Thymus (tissue), 11 donors: ENCODE measurements at regions not wholly inside any gene's neighbourhood (a gene's known extent, or its start where the extent isn't known, plus 50 kb on each side); places are given as distances from the start of the nearest gene placed in this dataset.

Experiments
- DNase-seq, 9 donors: peaks; one replicate each; pipeline ENCODE4 v3.0.0-alpha.2; 2013; ENCODE audit warnings: low spot score in 9 of 9, low read depth in 6 of 9, missing footprints in 1 of 9
- H3K27ac ChIP-seq, 2 donors: one replicate each; pipeline ENCODE4 v1.5.1; 2013; ENCODE audit warnings: control low read depth in 1 of 2, low read depth in 1 of 2, low read length in 1 of 2, mild to moderate bottlenecking in 1 of 2, moderate library complexity in 1 of 2
- H3K27me3 ChIP-seq, 2 donors: one replicate each; pipeline ENCODE4 v1.5.1; 2013; ENCODE audit warnings: low read length in 1 of 2; ENCODE audit not compliant: control insufficient read depth in 2 of 2, insufficient read depth in 1 of 2
- H3K36me3 ChIP-seq, 2 donors: one replicate each; pipeline ENCODE4 v1.5.1; 2013; ENCODE audit warnings: low read length in 1 of 2, mild to moderate bottlenecking in 1 of 2, moderate library complexity in 1 of 2; ENCODE audit not compliant: control insufficient read depth in 2 of 2, insufficient read depth in 2 of 2
- H3K4me1 ChIP-seq, 2 donors: one replicate each; pipeline ENCODE4 v1.5.1; 2013; ENCODE audit warnings: low read length in 2 of 2; ENCODE audit not compliant: control insufficient read depth in 2 of 2, insufficient read depth in 2 of 2
- H3K4me3 ChIP-seq, 2 donors: one replicate each; pipeline ENCODE4 v1.5.1; 2013; ENCODE audit warnings: low read length in 2 of 2, control low read depth in 1 of 2, mild to moderate bottlenecking in 1 of 2
- H3K9me3 ChIP-seq, 2 donors: one replicate each; pipeline ENCODE4 v1.5.1; 2013; ENCODE audit warnings: low read length in 1 of 2, mild to moderate bottlenecking in 1 of 2; ENCODE audit not compliant: control insufficient read depth in 2 of 2, insufficient read depth in 1 of 2
- WGBS: extraction: QIAGEN DNeasy Blood & Tissue Kit; methylation state at CpG from one replicate; pipeline ENCODE4 v1.1.7; 2013; 5-methylcytosine and 5-hydroxymethylcytosine counted together
- donor health status: healthy.

GRCh38 chrX:120761810-120762209, 113.9 kb downstream of the CT47B1 start:
- DNase-seq, result no peak
- no peak overlapping the region for H3K27ac ChIP-seq
- 99% methylated on average over 4 of the region's 4 CpGs for WGBS
- no peaks in the 10 kb centered on the region for H3K36me3 ChIP-seq
- H3K9me3 ChIP-seq, result no peaks in the 10 kb centered on the region
- no peak overlapping the region for H3K4me3 ChIP-seq
- H3K4me1 ChIP-seq, result peaks cover 3 to 8% of the 10 kb centered on the region in 2 donors
- no peaks in the 10 kb centered on the region for H3K27me3 ChIP-seq

GRCh38 chrX:120759685-120760084, 116.0 kb downstream of the CT47B1 start:
- Histone ChIP-seq H3K9me3 (no peaks in the 10 kb centered on the region), H3K27me3 (no peaks in the 10 kb centered on the region), H3K4me1 (peaks cover 10 to 19% of the 10 kb centered on the region in 2 donors), H3K36me3 (no peaks in the 10 kb centered on the region), H3K27ac (peak overlapping the region; percentile 74 to 82), H3K4me3 (no peak overlapping the region)
- WGBS, result 45% methylated on average over 1 of the region's 1 CpG
- DNase-seq, result peak in 2 of 9 donors; percentile 51 to 70

- Histone ChIP-seq H3K4me1 (peaks cover 20 to 53% of the 10 kb centered on the region in 2 donors), H3K9me3 (no peaks in the 10 kb centered on the region), H3K4me3 (peak overlapping the region in 1 of 2 donors; percentile 15), H3K27ac (peak overlapping the region; percentile 76 to 94), H3K27me3 (no peaks in the 10 kb centered on the region), H3K36me3 (no peaks in the 10 kb centered on the region)
- peak in 5 of 9 donors; percentile 71 to 89 (median 74) for DNase-seq
- WGBS, result 0% methylated on average over 1 of the region's 1 CpG
Measured at GRCh38 chrX:120755066-120755846, 120.4 kb downstream of the CT47B1 start.

GRCh38 chrX:120753413-120754251, 122.0 kb downstream of the CT47B1 start:
- H3K4me3 ChIP-seq, result peak overlapping the region; percentile 38 to 48
- no peaks in the 10 kb centered on the region for H3K36me3 ChIP-seq
- H3K9me3 ChIP-seq, result no peaks in the 10 kb centered on the region
- no peaks in the 10 kb centered on the region for H3K27me3 ChIP-seq
- H3K4me1 ChIP-seq, result peaks cover 21 to 60% of the 10 kb centered on the region in 2 donors
- H3K27ac ChIP-seq, result peak overlapping the region; percentile 80 to 94
- WGBS, result 56% methylated on average over 10 of the region's 10 CpGs
- peak in 4 of 9 donors; percentile 52 to 78 (median 54) for DNase-seq

GRCh38 chrX:120752431-120753082, 122.7 kb upstream of the C1GALT1C1 start:
- no peaks in the 10 kb centered on the region for H3K27me3 ChIP-seq
- H3K9me3 ChIP-seq, result no peaks in the 10 kb centered on the region
- peak in 2 of 9 donors; percentile 35 to 68 for DNase-seq
- H3K4me1 ChIP-seq, result peaks cover 21 to 63% of the 10 kb centered on the region in 2 donors
- H3K4me3 ChIP-seq, result peak overlapping the region; percentile 38 to 48
- peak overlapping the region; percentile 85 to 94 for H3K27ac ChIP-seq
- H3K36me3 ChIP-seq, result no peaks in the 10 kb centered on the region
- 14% methylated on average over 7 of the region's 7 CpGs for WGBS

DNA sequence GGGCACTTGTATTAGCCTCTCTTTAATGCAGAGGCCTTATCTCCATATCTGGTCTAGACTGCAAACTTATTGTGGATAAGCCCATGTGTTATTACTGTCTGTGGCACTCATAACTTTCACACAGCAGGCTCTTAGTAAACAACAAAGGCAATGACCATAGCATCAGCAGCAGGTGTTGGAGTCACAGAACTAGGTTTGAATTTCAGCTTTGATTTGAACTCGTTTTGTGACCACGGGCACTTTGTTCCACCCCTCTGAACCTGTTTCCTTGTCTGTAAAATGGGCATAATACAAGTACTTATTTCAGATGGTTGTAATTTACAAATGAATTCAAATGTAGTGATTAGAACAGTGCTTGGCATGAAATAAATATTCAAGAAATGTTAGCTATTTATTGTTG, 121.8 kb upstream of the C1GALT1C1 start:
- no peaks in the 10 kb centered on the region for H3K27me3 ChIP-seq
- 36% methylated on average over 2 of the region's 2 CpGs for WGBS
- no peaks in the 10 kb centered on the region for H3K36me3 ChIP-seq
- peak overlapping the region in 1 of 2 donors; percentile 14 for H3K4me3 ChIP-seq
- no peaks in the 10 kb centered on the region for H3K9me3 ChIP-seq
- peak overlapping the region in 1 of 2 donors; percentile 94 for H3K27ac ChIP-seq
- peaks cover 21 to 66% of the 10 kb centered on the region in 2 donors for H3K4me1 ChIP-seq
- DNase-seq, result no peak

- WGBS, result 94% methylated on average over 1 of the region's 1 CpG
- no peak overlapping the region for H3K4me3 ChIP-seq
Measured at GRCh38 chrX:120750381-120750780, 120.5 kb upstream of the C1GALT1C1 start.

DNA sequence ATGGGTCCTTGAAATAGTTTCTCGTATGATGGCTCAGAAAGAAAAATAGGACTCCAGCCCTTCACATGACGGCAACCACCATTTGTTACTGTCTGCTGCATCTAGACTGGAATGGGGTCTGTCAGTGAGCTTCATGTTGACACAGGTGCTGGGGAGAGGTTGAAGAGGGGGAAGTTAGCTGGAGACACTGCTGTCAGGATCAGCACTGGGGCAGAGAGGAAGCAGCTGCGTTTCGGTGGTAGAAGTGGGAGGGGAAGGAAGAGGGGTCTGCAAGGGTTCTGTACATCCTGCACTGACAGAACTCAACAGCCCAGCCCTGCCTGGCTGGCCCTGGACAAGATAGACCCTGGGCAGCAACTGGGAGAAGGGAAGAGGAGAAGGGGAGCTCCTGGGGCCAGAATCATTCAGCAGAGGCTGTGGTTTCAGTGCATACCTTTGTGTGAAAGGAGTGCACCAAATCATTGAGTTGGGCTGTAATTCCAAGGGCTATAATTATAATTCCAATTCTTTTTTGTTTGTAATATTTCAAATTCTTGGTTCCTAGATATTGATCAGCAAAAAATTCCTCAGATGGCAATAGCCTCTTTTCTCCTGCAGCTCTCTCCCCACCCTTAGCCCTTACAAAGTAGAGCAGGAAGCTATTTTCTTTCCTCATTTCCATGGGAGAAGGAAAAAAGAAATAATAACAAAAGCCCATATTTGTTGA, 119.4 kb upstream of the C1GALT1C1 start:
- H3K27ac ChIP-seq, result peak overlapping the region; percentile 83 to 94
- H3K27me3 ChIP-seq, result no peaks in the 10 kb centered on the region
- peaks cover 0 to 5% of the 10 kb centered on the region in 2 donors for H3K9me3 ChIP-seq
- H3K4me3 ChIP-seq, result peak overlapping the region; percentile 4 to 19
- H3K4me1 ChIP-seq, result peaks cover 13 to 62% of the 10 kb centered on the region in 2 donors
- DNase-seq, result peak in 4 of 9 donors; percentile 71 to 88 (median 75)
- H3K36me3 ChIP-seq, result no peaks in the 10 kb centered on the region
- 1% methylated on average over 4 of the region's 4 CpGs for WGBS

More at GRCh38 chrX:120750381-120750780, 120.5 kb upstream of the C1GALT1C1 start:
- H3K27me3 ChIP-seq, result no peaks in the 10 kb centered on the region
- H3K9me3 ChIP-seq, result no peaks in the 10 kb centered on the region
- H3K27ac ChIP-seq, result peak overlapping the region in 1 of 2 donors; percentile 94
- peaks cover 18 to 71% of the 10 kb centered on the region in 2 donors for H3K4me1 ChIP-seq
- no peaks in the 10 kb centered on the region for H3K36me3 ChIP-seq
- no peak for DNase-seq
